ENCODE measurements at regions not wholly inside any gene's neighbourhood (a gene's known extent, or its start where the extent isn't known, plus 50 kb on each side); places are given as distances from the start of the nearest gene placed in this dataset.
"Not testable (repeated sequence)": the region's sequence is repeated elsewhere in the genome, so short reads cannot be mapped to it uniquely, and the experiment has no call there.

- Mint-ChIP-seq H3K4me3 (no peak overlapping the region), H3K4me1 (ENCODE audit: unreplicated experiment) (no peaks in the 10 kb centered on the region)
- TF ChIP-seq CTCF (conservative IDR thresholded peaks at IDR 0.05), result no peak
Measured at GRCh38 chrX:42000836-42001235, 77.5 kb upstream of the CASK start.

GRCh38 chrX:41984628-41985027, 61.3 kb upstream of the CASK start:
- no peak overlapping the region for H3K27ac Mint-ChIP-seq
- no peak for DNase-seq (ENCODE audit: extremely low spot score, unreplicated experiment)
- TF ChIP-seq CTCF (conservative IDR thresholded peaks at IDR 0.05), result no peak
- H3K9me3 Mint-ChIP-seq, result peaks cover 10% of the 10 kb centered on the region
- no peak overlapping the region for H3K4me3 Mint-ChIP-seq
- no peaks in the 10 kb centered on the region for H3K4me1 Mint-ChIP-seq (ENCODE audit: unreplicated experiment)
- H3K36me3 Mint-ChIP-seq, result no peaks in the 10 kb centered on the region
- H3K27me3 Mint-ChIP-seq, result no peaks in the 10 kb centered on the region

More at GRCh38 chrX:42000836-42001235, 77.5 kb upstream of the CASK start:
- no peaks in the 10 kb centered on the region for H3K9me3 Mint-ChIP-seq
- DNase-seq (ENCODE audit: extremely low spot score, unreplicated experiment), result no peak
- H3K36me3 Mint-ChIP-seq, result no peaks in the 10 kb centered on the region
- no peak overlapping the region for H3K27ac Mint-ChIP-seq
- H3K27me3 Mint-ChIP-seq, result no peaks in the 10 kb centered on the region

- Mint-ChIP-seq H3K4me3 (no peak overlapping the region), H3K36me3 (no peaks in the 10 kb centered on the region), H3K4me1 (ENCODE audit: unreplicated experiment) (no peaks in the 10 kb centered on the region), H3K27ac (no peak overlapping the region), H3K27me3 (no peaks in the 10 kb centered on the region), H3K9me3 (peaks cover 10% of the 10 kb centered on the region)
- DNase-seq (ENCODE audit: extremely low spot score, unreplicated experiment), result no peak
- no peak for TF ChIP-seq CTCF (conservative IDR thresholded peaks at IDR 0.05)
Measured at GRCh38 chrX:41982953-41983352, 59.6 kb upstream of the CASK start.

GRCh38 chrX:41981481-41982013, 58.2 kb upstream of the CASK start:
- no peak overlapping the region for H3K4me3 Mint-ChIP-seq
- no peak for DNase-seq (ENCODE audit: extremely low spot score, unreplicated experiment)
- no peak overlapping the region for H3K27ac Mint-ChIP-seq
- no peaks in the 10 kb centered on the region for H3K4me1 Mint-ChIP-seq (ENCODE audit: unreplicated experiment)
- no peak for TF ChIP-seq CTCF (conservative IDR thresholded peaks at IDR 0.05)
- H3K27me3 Mint-ChIP-seq, result no peaks in the 10 kb centered on the region
- H3K9me3 Mint-ChIP-seq, result peaks cover 10% of the 10 kb centered on the region
- H3K36me3 Mint-ChIP-seq, result no peaks in the 10 kb centered on the region

- not testable (repeated sequence) for H3K27ac Mint-ChIP-seq; H3K27me3 Mint-ChIP-seq; H3K36me3 Mint-ChIP-seq; H3K4me3 Mint-ChIP-seq; DNase-seq (ENCODE audit: extremely low spot score, unreplicated experiment); H3K9me3 Mint-ChIP-seq; H3K4me1 Mint-ChIP-seq (ENCODE audit: unreplicated experiment)
Measured at GRCh38 chrX:41974677-41975076, 51.3 kb upstream of the CASK start.

- DNase-seq (ENCODE audit: extremely low spot score, unreplicated experiment), result no peak
- H3K4me1 Mint-ChIP-seq (ENCODE audit: unreplicated experiment), result no peaks in the 10 kb centered on the region
- H3K36me3 Mint-ChIP-seq, result no peaks in the 10 kb centered on the region
- no peak overlapping the region for H3K4me3 Mint-ChIP-seq
- H3K27me3 Mint-ChIP-seq, result no peaks in the 10 kb centered on the region
- no peak overlapping the region for H3K27ac Mint-ChIP-seq
- no peaks in the 10 kb centered on the region for H3K9me3 Mint-ChIP-seq
- TF ChIP-seq CTCF (conservative IDR thresholded peaks at IDR 0.05), result no peak
Measured at GRCh38 chrX:41973208-41973607, 49.9 kb upstream of the CASK start.

Data from type B pancreatic cell (in vitro differentiated cells).